Liver (tissue), 8 donors: ENCODE measurements at regions not wholly inside any gene's neighbourhood (a gene's known extent, or its start where the extent isn't known, plus 50 kb on each side); places are given as distances from the start of the nearest gene placed in this dataset.

Experiments
- DNase-seq: peaks from one replicate; pipeline ENCODE4 v3.0.0-alpha.2; 2017; ENCODE audit warnings: low spot score
- H3K27ac ChIP-seq, 2 donors: one replicate each; pipeline ENCODE4 v1.7.0; 2013; ENCODE audit warnings: inconsistent platforms in 2 of 2, low read length in 2 of 2, control low read depth in 1 of 2, low read depth in 1 of 2, mild to moderate bottlenecking in 1 of 2
- H3K27me3 ChIP-seq, 4 donors: one replicate each; pipeline versions ENCODE4 v1.6.1 to v1.7.0; 2013; ENCODE audit warnings: low read length in 3 of 4, inconsistent platforms in 1 of 4, mild to moderate bottlenecking in 1 of 4, moderate library complexity in 1 of 4; ENCODE audit not compliant: control insufficient read depth in 4 of 4, insufficient read depth in 4 of 4
- H3K36me3 ChIP-seq, 4 donors: one replicate each; pipeline versions ENCODE4 v1.6.1 to v1.7.0; 2013; ENCODE audit warnings: low read length in 3 of 4, mild to moderate bottlenecking in 3 of 4, low read depth in 1 of 4, moderate library complexity in 1 of 4; ENCODE audit not compliant: control insufficient read depth in 4 of 4, insufficient read depth in 3 of 4
- H3K4me1 ChIP-seq, 4 donors: one replicate each; pipeline versions ENCODE4 v1.6.1 to v1.7.0; 2013; ENCODE audit warnings: low read length in 3 of 4, mild to moderate bottlenecking in 3 of 4, moderate library complexity in 1 of 4; ENCODE audit not compliant: control insufficient read depth in 4 of 4, insufficient read depth in 4 of 4
- H3K4me3 ChIP-seq, 3 donors: one replicate each; pipeline versions ENCODE4 v1.6.1 to v1.7.0; 2013; ENCODE audit warnings: low read length in 3 of 3, control low read depth in 1 of 3, low read depth in 1 of 3, mild to moderate bottlenecking in 1 of 3
- H3K9ac ChIP-seq, 2 donors: one replicate each; pipeline ENCODE4 v1.7.0; 2013; ENCODE audit warnings: low read length in 2 of 2, mild to moderate bottlenecking in 2 of 2, moderate library complexity in 2 of 2, control low read depth in 1 of 2, low read depth in 1 of 2
- H3K9me3 ChIP-seq, 4 donors: one replicate each; pipeline versions ENCODE4 v1.6.1 to v1.7.0; 2013; ENCODE audit warnings: low read length in 3 of 4; ENCODE audit not compliant: control insufficient read depth in 4 of 4
- EGR1 ChIP-seq, 2 donors: IDR thresholded peaks; 2 replicates each; pipeline ENCODE4 v1.6.1; 2016 to 2018; ENCODE audit warnings: antibody characterized with exemption in 2 of 2, low read depth in 2 of 2
- FOXA1 ChIP-seq: IDR thresholded peaks from 2 replicates; pipeline ENCODE4 v1.6.1; 2016; ENCODE audit warnings: antibody characterized with exemption
- FOXA2 ChIP-seq: IDR thresholded peaks from 2 replicates; pipeline ENCODE4 v1.6.1; 2016; ENCODE audit warnings: antibody characterized with exemption
- GABPA ChIP-seq, 2 donors: IDR thresholded peaks in 1 of 2; conservative IDR thresholded peaks in 1 of 2; 2 replicates each; pipeline ENCODE4 v1.6.1; 2016; ENCODE audit warnings: antibody characterized with exemption in 2 of 2, mild to moderate bottlenecking in 1 of 2, moderate library complexity in 1 of 2
- HNF4A ChIP-seq, 2 donors: conservative IDR thresholded peaks; 2 replicates each; pipeline ENCODE4 v1.6.1; 2016; ENCODE audit warnings: antibody characterized with exemption in 2 of 2, mild to moderate bottlenecking in 2 of 2
- HNF4G ChIP-seq: IDR thresholded peaks from 2 replicates; pipeline ENCODE4 v1.6.1; 2016; ENCODE audit warnings: antibody characterized with exemption
- JUND ChIP-seq, 2 donors: IDR thresholded peaks; 2 replicates each; pipeline ENCODE4 v1.6.1; 2016; ENCODE audit warnings: antibody characterized with exemption in 2 of 2
- NR2F2 ChIP-seq: IDR thresholded peaks from 2 replicates; pipeline ENCODE4 v1.6.1; 2016; ENCODE audit warnings: antibody characterized with exemption
- RAD21 ChIP-seq, 2 donors: IDR thresholded peaks; 2 replicates each; pipeline ENCODE4 v1.6.1; 2016; ENCODE audit warnings: antibody characterized with exemption in 2 of 2, mild to moderate bottlenecking in 2 of 2
- RXRA ChIP-seq, 2 donors: IDR thresholded peaks; 2 replicates each; pipeline ENCODE4 v1.6.1; 2017 to 2018; ENCODE audit warnings: antibody characterized with exemption in 2 of 2, mild to moderate bottlenecking in 1 of 2
- SP1 ChIP-seq: IDR thresholded peaks from 2 replicates; pipeline ENCODE4 v1.6.1; 2018; ENCODE audit warnings: antibody characterized with exemption, mild to moderate bottlenecking
- TAF1 ChIP-seq: conservative IDR thresholded peaks from 2 replicates; pipeline ENCODE4 v1.6.1; 2016; ENCODE audit warnings: antibody characterized with exemption, mild to moderate bottlenecking
- YY1 ChIP-seq: IDR thresholded peaks from 2 replicates; pipeline ENCODE4 v1.6.1; 2016; ENCODE audit warnings: antibody characterized with exemption, mild to moderate bottlenecking
- WGBS: extraction: QIAGEN DNeasy Blood & Tissue Kit; methylation state at CpG from one replicate; pipeline ENCODE4 v1.1.7; 2013; 5-methylcytosine and 5-hydroxymethylcytosine counted together
- TF ChIP-seq, protein P1 (sequence below): IDR thresholded peaks from 2 replicates; pipeline ENCODE4 v1.6.1; 2016; ENCODE audit warnings: antibody characterized with exemption
- TF ChIP-seq, protein P2 (sequence below): IDR thresholded peaks from 2 replicates; pipeline ENCODE4 v1.6.1; 2016; ENCODE audit warnings: antibody characterized with exemption, mild to moderate bottlenecking
- TF ChIP-seq, protein P3 (sequence below): IDR thresholded peaks from 2 replicates; pipeline ENCODE4 v1.6.1; 2016; ENCODE audit warnings: antibody characterized with exemption
- TF ChIP-seq, protein P4 (sequence below): fragments of 150-350 bp; IDR thresholded peaks from 2 replicates; pipeline ENCODE4 v1.5.1; 2017; ENCODE audit warnings: improper control_type of control experiment, low read depth, low read length; ENCODE audit not compliant: missing input control
- TF ChIP-seq, protein P5 (sequence below): IDR thresholded peaks from 2 replicates; pipeline ENCODE4 v1.6.1; 2016; ENCODE audit warnings: antibody characterized with exemption
- donor health status: healthy.
- donor health status: healthy.
- donor health status: healthy.
- donor health status: healthy.
- donor health status: healthy.

DNA sequence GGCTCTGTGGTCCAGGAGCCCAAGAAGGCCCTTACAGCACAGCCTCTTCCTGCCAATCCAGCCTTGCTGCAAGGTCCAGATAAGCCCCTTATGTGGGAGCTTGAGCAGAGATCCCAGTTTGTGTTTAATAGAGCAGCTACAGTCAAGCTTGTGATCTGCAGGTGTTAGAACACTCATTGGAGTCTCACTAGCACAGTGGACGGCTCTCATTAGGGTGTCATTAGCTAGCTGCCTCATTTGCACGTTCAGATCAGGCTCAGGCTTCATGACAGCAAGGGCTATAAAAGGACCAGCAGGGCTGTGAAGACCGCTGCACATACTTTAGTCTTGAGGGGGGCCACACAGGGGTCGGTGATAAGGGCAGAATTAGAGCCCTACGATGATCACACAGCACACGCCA, 443.2 kb downstream of the RPS24 start:
- no peak for TF ChIP-seq FOXA2
- TF ChIP-seq, protein P1, sequence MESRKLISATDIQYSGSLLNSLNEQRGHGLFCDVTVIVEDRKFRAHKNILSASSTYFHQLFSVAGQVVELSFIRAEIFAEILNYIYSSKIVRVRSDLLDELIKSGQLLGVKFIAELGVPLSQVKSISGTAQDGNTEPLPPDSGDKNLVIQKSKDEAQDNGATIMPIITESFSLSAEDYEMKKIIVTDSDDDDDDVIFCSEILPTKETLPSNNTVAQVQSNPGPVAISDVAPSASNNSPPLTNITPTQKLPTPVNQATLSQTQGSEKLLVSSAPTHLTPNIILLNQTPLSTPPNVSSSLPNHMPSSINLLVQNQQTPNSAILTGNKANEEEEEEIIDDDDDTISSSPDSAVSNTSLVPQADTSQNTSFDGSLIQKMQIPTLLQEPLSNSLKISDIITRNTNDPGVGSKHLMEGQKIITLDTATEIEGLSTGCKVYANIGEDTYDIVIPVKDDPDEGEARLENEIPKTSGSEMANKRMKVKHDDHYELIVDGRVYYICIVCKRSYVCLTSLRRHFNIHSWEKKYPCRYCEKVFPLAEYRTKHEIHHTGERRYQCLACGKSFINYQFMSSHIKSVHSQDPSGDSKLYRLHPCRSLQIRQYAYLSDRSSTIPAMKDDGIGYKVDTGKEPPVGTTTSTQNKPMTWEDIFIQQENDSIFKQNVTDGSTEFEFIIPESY, result no peak
- TF ChIP-seq TAF1, result no peak
- no peak for TF ChIP-seq RXRA (IDR thresholded peaks at IDR 0.05)
- TF ChIP-seq, protein P2, sequence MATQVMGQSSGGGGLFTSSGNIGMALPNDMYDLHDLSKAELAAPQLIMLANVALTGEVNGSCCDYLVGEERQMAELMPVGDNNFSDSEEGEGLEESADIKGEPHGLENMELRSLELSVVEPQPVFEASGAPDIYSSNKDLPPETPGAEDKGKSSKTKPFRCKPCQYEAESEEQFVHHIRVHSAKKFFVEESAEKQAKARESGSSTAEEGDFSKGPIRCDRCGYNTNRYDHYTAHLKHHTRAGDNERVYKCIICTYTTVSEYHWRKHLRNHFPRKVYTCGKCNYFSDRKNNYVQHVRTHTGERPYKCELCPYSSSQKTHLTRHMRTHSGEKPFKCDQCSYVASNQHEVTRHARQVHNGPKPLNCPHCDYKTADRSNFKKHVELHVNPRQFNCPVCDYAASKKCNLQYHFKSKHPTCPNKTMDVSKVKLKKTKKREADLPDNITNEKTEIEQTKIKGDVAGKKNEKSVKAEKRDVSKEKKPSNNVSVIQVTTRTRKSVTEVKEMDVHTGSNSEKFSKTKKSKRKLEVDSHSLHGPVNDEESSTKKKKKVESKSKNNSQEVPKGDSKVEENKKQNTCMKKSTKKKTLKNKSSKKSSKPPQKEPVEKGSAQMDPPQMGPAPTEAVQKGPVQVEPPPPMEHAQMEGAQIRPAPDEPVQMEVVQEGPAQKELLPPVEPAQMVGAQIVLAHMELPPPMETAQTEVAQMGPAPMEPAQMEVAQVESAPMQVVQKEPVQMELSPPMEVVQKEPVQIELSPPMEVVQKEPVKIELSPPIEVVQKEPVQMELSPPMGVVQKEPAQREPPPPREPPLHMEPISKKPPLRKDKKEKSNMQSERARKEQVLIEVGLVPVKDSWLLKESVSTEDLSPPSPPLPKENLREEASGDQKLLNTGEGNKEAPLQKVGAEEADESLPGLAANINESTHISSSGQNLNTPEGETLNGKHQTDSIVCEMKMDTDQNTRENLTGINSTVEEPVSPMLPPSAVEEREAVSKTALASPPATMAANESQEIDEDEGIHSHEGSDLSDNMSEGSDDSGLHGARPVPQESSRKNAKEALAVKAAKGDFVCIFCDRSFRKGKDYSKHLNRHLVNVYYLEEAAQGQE, result no peak
- no peak for TF ChIP-seq JUND (IDR thresholded peaks at IDR 0.05)
- TF ChIP-seq HNF4G, result no peak
- TF ChIP-seq, protein P3, sequence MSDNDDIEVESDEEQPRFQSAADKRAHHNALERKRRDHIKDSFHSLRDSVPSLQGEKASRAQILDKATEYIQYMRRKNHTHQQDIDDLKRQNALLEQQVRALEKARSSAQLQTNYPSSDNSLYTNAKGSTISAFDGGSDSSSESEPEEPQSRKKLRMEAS, result no peak
- TF ChIP-seq SP1, result no peak
- TF ChIP-seq NR2F2, result no peak
- no peak for TF ChIP-seq YY1
- no peak for TF ChIP-seq GABPA (IDR thresholded peaks at IDR 0.05 in 1 of 2, conservative IDR thresholded peaks at IDR 0.05 in 1 of 2)
- TF ChIP-seq, protein P4, sequence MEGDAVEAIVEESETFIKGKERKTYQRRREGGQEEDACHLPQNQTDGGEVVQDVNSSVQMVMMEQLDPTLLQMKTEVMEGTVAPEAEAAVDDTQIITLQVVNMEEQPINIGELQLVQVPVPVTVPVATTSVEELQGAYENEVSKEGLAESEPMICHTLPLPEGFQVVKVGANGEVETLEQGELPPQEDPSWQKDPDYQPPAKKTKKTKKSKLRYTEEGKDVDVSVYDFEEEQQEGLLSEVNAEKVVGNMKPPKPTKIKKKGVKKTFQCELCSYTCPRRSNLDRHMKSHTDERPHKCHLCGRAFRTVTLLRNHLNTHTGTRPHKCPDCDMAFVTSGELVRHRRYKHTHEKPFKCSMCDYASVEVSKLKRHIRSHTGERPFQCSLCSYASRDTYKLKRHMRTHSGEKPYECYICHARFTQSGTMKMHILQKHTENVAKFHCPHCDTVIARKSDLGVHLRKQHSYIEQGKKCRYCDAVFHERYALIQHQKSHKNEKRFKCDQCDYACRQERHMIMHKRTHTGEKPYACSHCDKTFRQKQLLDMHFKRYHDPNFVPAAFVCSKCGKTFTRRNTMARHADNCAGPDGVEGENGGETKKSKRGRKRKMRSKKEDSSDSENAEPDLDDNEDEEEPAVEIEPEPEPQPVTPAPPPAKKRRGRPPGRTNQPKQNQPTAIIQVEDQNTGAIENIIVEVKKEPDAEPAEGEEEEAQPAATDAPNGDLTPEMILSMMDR, result no peak
- no peak for TF ChIP-seq HNF4A (conservative IDR thresholded peaks at IDR 0.05)
- TF ChIP-seq, protein P5, sequence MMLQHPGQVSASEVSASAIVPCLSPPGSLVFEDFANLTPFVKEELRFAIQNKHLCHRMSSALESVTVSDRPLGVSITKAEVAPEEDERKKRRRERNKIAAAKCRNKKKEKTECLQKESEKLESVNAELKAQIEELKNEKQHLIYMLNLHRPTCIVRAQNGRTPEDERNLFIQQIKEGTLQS, result no peak
- TF ChIP-seq RAD21 (IDR thresholded peaks at IDR 0.05), result no peak
- H3K27me3 ChIP-seq, result peaks cover 0 to 5% (median 1%) of the 10 kb centered on the region in 4 donors
- H3K4me3 ChIP-seq, result no peak overlapping the region
- H3K9ac ChIP-seq, result no peak overlapping the region
- H3K27ac ChIP-seq, result no peak overlapping the region
- no peaks in the 10 kb centered on the region for H3K36me3 ChIP-seq
- no peak for DNase-seq
- WGBS, result 81% methylated on average over 6 of the region's 6 CpGs
- peaks cover 0 to 2% (median 0%) of the 10 kb centered on the region in 4 donors for H3K4me1 ChIP-seq
- no peaks in the 10 kb centered on the region for H3K9me3 ChIP-seq

DNA sequence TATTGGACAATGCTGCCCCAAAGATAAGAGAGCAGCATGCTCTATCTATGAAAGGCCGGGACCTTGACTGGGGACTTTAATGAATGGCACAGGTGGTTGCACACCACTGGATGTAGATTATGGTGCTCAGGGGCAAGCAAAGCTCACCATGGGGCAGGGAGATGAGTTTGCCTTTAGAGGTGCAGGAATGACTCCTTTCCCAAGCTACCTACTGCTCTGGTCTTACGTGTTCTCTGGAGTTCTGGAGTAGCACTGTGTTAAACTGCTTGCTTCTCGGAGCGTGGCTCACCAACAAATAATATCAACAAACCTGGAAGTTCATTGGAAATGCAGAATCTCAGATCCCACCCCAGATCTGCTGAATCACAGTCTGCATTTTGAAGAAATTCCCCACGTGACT, 445.3 kb downstream of the RPS24 start:
- Histone ChIP-seq H3K27ac (no peak overlapping the region), H3K36me3 (no peaks in the 10 kb centered on the region), H3K9ac (no peak overlapping the region), H3K27me3 (peaks cover 0 to 5% (median 1%) of the 10 kb centered on the region in 4 donors), H3K9me3 (no peaks in the 10 kb centered on the region), H3K4me3 (no peak overlapping the region), H3K4me1 (peaks cover 0 to 2% (median 0%) of the 10 kb centered on the region in 4 donors)
- 93% methylated on average over 5 of the region's 5 CpGs for WGBS
- TF ChIP-seq, protein P4, result no peak
- TF ChIP-seq YY1 (no peak), HNF4A (conservative IDR thresholded peaks at IDR 0.05) (no peak), JUND (IDR thresholded peaks at IDR 0.05) (no peak), RAD21 (IDR thresholded peaks at IDR 0.05) (no peak), FOXA1 (no peak), TAF1 (no peak), EGR1 (IDR thresholded peaks at IDR 0.05; ENCODE audit: low read depth in 2 of 2) (no peak), RXRA (IDR thresholded peaks at IDR 0.05) (no peak), FOXA2 (no peak)
- TF ChIP-seq, protein P2, result no peak
- no peak for DNase-seq
